SIG-M5 treated with dmso at 0.1 percent for 504 hours (cell line): ENCODE measurements at regions not wholly inside any gene's neighbourhood (a gene's known extent, or its start where the extent isn't known, plus 50 kb on each side); places are given as distances from the start of the nearest gene placed in this dataset.

Experiments
- DNase-seq: peaks from one replicate; lab custom pipeline; 2025; ENCODE audit not compliant: unreplicated experiment; lab: John Stamatoyannopoulos, UW

- no peak for DNase-seq
Observed at GRCh38 chr3:72569754-72570440, 278.3 kb downstream of the SHQ1 start.

- DNase-seq = no peak
Observed at GRCh38 chr3:72568083-72568482, 280.2 kb downstream of the SHQ1 start.

- no peak for DNase-seq
Observed at GRCh38 chr3:72567474-72567873, 280.8 kb downstream of the SHQ1 start.

GRCh38 chr3:72565593-72565992 is 282.7 kb downstream of the SHQ1 start:
- no peak for DNase-seq

GRCh38 chr3:72563690-72564370 is 284.4 kb downstream of the SHQ1 start:
- no peak for DNase-seq

- no peak for DNase-seq
Observed at GRCh38 chr3:72560846-72561675, 287.2 kb downstream of the SHQ1 start.

GRCh38 chr3:72559385-72559784 is 288.9 kb downstream of the SHQ1 start:
- DNase-seq = peak; percentile 40

- DNase-seq = no peak
Observed at GRCh38 chr3:72558001-72558400, 290.2 kb downstream of the SHQ1 start.

GRCh38 chr3:72555714-72556113 is 292.5 kb downstream of the SHQ1 start:
- DNase-seq = no peak

GRCh38 chr3:72554689-72555088 is 293.6 kb downstream of the SHQ1 start:
- no peak for DNase-seq

GRCh38 chr3:72553298-72553697 is 294.9 kb downstream of the SHQ1 start:
- no peak for DNase-seq

GRCh38 chr3:72550582-72551262 is 297.5 kb downstream of the SHQ1 start:
- DNase-seq = no peak

- DNase-seq = no peak
Observed at GRCh38 chr3:72549761-72550581, 298.3 kb downstream of the SHQ1 start.

GRCh38 chr3:72548981-72549380 is 299.3 kb downstream of the SHQ1 start:
- DNase-seq = no peak

GRCh38 chr3:72548461-72548860 is 299.8 kb downstream of the SHQ1 start:
- DNase-seq = no peak

- no peak for DNase-seq
Observed at GRCh38 chr3:72547183-72547582, 301.1 kb downstream of the SHQ1 start.

- no peak for DNase-seq
Observed at GRCh38 chr3:72544239-72544638, 304.0 kb downstream of the SHQ1 start.

- DNase-seq = no peak
Observed at GRCh38 chr3:72543246-72543645, 305.0 kb downstream of the SHQ1 start.

- DNase-seq = no peak
Observed at GRCh38 chr3:72542781-72543180, 305.5 kb downstream of the SHQ1 start.

- DNase-seq = no peak
Observed at GRCh38 chr3:72539856-72540255, 308.4 kb downstream of the SHQ1 start.
